Neuronal stem cell (in vitro differentiated cells): ENCODE measurements at regions not wholly inside any gene's neighbourhood (a gene's known extent, or its start where the extent isn't known, plus 50 kb on each side); places are given as distances from the start of the nearest gene placed in this dataset.

Source experiments
- DNase-seq: peaks from one replicate; pipeline ENCODE4 v3.0.0-alpha.2; 2013; ENCODE audit warnings: low spot score
- H2AFZ ChIP-seq: one replicate; pipeline ENCODE4 v1.6.1; 2013; ENCODE audit warnings: mild to moderate bottlenecking, low read length, inconsistent platforms
- H2AK5ac ChIP-seq: 2 replicates; pipeline ENCODE4 v1.6.1; 2013; ENCODE audit warnings: low read depth, mild to moderate bottlenecking, inconsistent platforms, low read length, moderate library complexity, mixed read lengths
- H2BK120ac ChIP-seq: 2 replicates; pipeline ENCODE4 v1.6.1; 2013; ENCODE audit warnings: low read depth, mild to moderate bottlenecking, inconsistent platforms, low read length, moderate library complexity, mixed read lengths
- H2BK12ac ChIP-seq: one replicate; pipeline ENCODE4 v1.6.1; 2013; ENCODE audit warnings: low read length, inconsistent platforms
- H2BK15ac ChIP-seq: 2 replicates; pipeline ENCODE4 v1.6.1; 2013; ENCODE audit warnings: mild to moderate bottlenecking, low read length, inconsistent platforms, mixed read lengths
- H2BK5ac ChIP-seq: one replicate; pipeline ENCODE4 v1.6.1; 2013; ENCODE audit warnings: inconsistent platforms, mild to moderate bottlenecking, low read length, moderate library complexity
- H3K14ac ChIP-seq: one replicate; pipeline ENCODE4 v1.6.1; 2013; ENCODE audit warnings: low read length, inconsistent platforms
- H3K18ac ChIP-seq: 2 replicates; pipeline ENCODE4 v1.6.1; 2013; ENCODE audit warnings: low read length, inconsistent platforms
- H3K23ac ChIP-seq: 2 replicates; pipeline ENCODE4 v1.6.1; 2013; ENCODE audit warnings: low read depth, mild to moderate bottlenecking, mixed read lengths, low read length, inconsistent platforms; ENCODE audit not compliant: poor library complexity
- H3K27ac ChIP-seq: replicated peaks from 3 replicates; pipeline ENCODE4 v1.5.1; 2013; ENCODE audit warnings: low read length, inconsistent platforms
- H3K27me3 ChIP-seq, 3 experiments: 2 replicates each; pipeline ENCODE4 v1.6.1; 2013; ENCODE audit warnings: low read length in 3 of 3, mild to moderate bottlenecking in 2 of 3, inconsistent platforms in 1 of 3, low read depth in 1 of 3, mixed read lengths in 1 of 3, moderate library complexity in 1 of 3; ENCODE audit not compliant: control insufficient read depth in 3 of 3, insufficient read depth in 3 of 3
- H3K36me3 ChIP-seq, 2 donors: replicated peaks in 1 of 2; 2 replicates each; pipeline ENCODE4 v1.6.1; 2013; ENCODE audit warnings: low read length in 2 of 2; ENCODE audit not compliant: control insufficient read depth in 2 of 2, insufficient read depth in 2 of 2
- H3K4ac ChIP-seq: 2 replicates; pipeline ENCODE4 v1.6.1; 2013; ENCODE audit warnings: inconsistent platforms, mild to moderate bottlenecking, low read length, moderate library complexity
- H3K4me1 ChIP-seq, 2 donors: 1 replicate in 1 of 2; 2 replicates in 1 of 2; pipeline ENCODE4 v1.6.1; 2013; ENCODE audit warnings: low read length in 2 of 2, low read depth in 1 of 2; ENCODE audit not compliant: control insufficient read depth in 2 of 2, insufficient read depth in 1 of 2
- H3K4me2 ChIP-seq: one replicate; pipeline ENCODE4 v1.6.1; 2013; ENCODE audit warnings: mild to moderate bottlenecking, low read length, inconsistent platforms; ENCODE audit not compliant: insufficient read depth, poor library complexity, severe bottlenecking
- H3K4me3 ChIP-seq, 2 donors: 2 replicates each; pipeline ENCODE4 v1.5.1; 2013; ENCODE audit warnings: low read length in 2 of 2, mild to moderate bottlenecking in 2 of 2, inconsistent platforms in 1 of 2, moderate library complexity in 1 of 2
- H3K79me1 ChIP-seq: one replicate; pipeline ENCODE4 v1.6.1; 2013; ENCODE audit warnings: low read depth, mild to moderate bottlenecking, inconsistent platforms, low read length, moderate library complexity
- H3K9ac ChIP-seq: one replicate; pipeline ENCODE4 v1.6.1; 2013; ENCODE audit warnings: mild to moderate bottlenecking, low read depth, low read length, inconsistent platforms; ENCODE audit not compliant: poor library complexity
- H3K9me3 ChIP-seq, 2 donors: replicated peaks in 1 of 2; 2 replicates each; pipeline versions ENCODE3 to v1.6.1; 2013; ENCODE audit warnings: low read length in 2 of 2, mild to moderate bottlenecking in 2 of 2, inconsistent platforms in 1 of 2, low read depth in 1 of 2, mixed read lengths in 1 of 2, moderate library complexity in 1 of 2; ENCODE audit not compliant: control insufficient read depth in 2 of 2, insufficient read depth in 1 of 2
- H4K8ac ChIP-seq: one replicate; pipeline ENCODE4 v1.6.1; 2013; ENCODE audit warnings: low read depth, mild to moderate bottlenecking, inconsistent platforms, low read length, moderate library complexity
- H4K91ac ChIP-seq: one replicate; pipeline ENCODE4 v1.6.1; 2013; ENCODE audit warnings: low read length, low read depth, mild to moderate bottlenecking, inconsistent platforms; ENCODE audit not compliant: poor library complexity
- WGBS, 2 donors: extraction: QIAGEN DNeasy Blood & Tissue Kit; methylation state at CpG; one replicate each; pipeline ENCODE4 v1.1.7; 2013; ENCODE audit warnings: missing lambda C conversion rate in 2 of 2, mixed read lengths in 1 of 2; ENCODE audit not compliant: insufficient read length in 2 of 2, insufficient replicate concordance in 1 of 2; ENCODE audit errors: extremely low coverage in 2 of 2; 5-methylcytosine and 5-hydroxymethylcytosine counted together

GRCh38 chr5:166992874-166993722 lies 1298.3 kb upstream of the WWC1 start:
- DNase-seq = no peak
- H3K9me3 ChIP-seq = no peaks in the 10 kb centered on the region
- H3K14ac ChIP-seq = no peak overlapping the region
- H3K79me1 ChIP-seq = no peaks in the 10 kb centered on the region
- H3K4me2 ChIP-seq = no peak overlapping the region
- H4K91ac ChIP-seq = no peak overlapping the region
- no peak overlapping the region for H2AK5ac ChIP-seq
- no peak overlapping the region for H3K23ac ChIP-seq
- H2BK12ac ChIP-seq = no peak overlapping the region
- no peak overlapping the region for H2BK15ac ChIP-seq
- H3K9ac ChIP-seq = no peak overlapping the region
- H3K4me3 ChIP-seq = no peak overlapping the region
- H3K27me3 ChIP-seq = no peaks in the 10 kb centered on the region
- WGBS, 2 donors = no CpG with 5 or more reads among the region's 11 CpGs
- H2AFZ ChIP-seq = no peak overlapping the region
- H3K18ac ChIP-seq = no peak overlapping the region
- no peak overlapping the region for H4K8ac ChIP-seq
- no peak overlapping the region for H3K4ac ChIP-seq
- peaks cover 4% of the 10 kb centered on the region in 2 donors for H3K4me1 ChIP-seq
- no peak overlapping the region for H2BK120ac ChIP-seq
- H3K27ac ChIP-seq = no peak overlapping the region
- no peaks in the 10 kb centered on the region for H3K36me3 ChIP-seq
- no peak overlapping the region for H2BK5ac ChIP-seq

- H2BK15ac ChIP-seq = no peak overlapping the region
- no peak overlapping the region for H3K4ac ChIP-seq
- no peaks in the 10 kb centered on the region for H3K79me1 ChIP-seq
- no peak overlapping the region for H4K91ac ChIP-seq
- no peak overlapping the region for H3K27ac ChIP-seq
- H3K36me3 ChIP-seq = no peaks in the 10 kb centered on the region
- no peak overlapping the region for H2BK12ac ChIP-seq
- H3K9me3 ChIP-seq = no peaks in the 10 kb centered on the region
- no peak overlapping the region for H3K18ac ChIP-seq
- H3K14ac ChIP-seq = no peak overlapping the region
- no peaks in the 10 kb centered on the region for H3K27me3 ChIP-seq
- H3K4me1 ChIP-seq = peaks cover 4% of the 10 kb centered on the region in 2 donors
- no peak overlapping the region for H2BK120ac ChIP-seq
- H4K8ac ChIP-seq = no peak overlapping the region
- WGBS, 2 donors = no CpG with 5 or more reads among the region's 3 CpGs
- no peak overlapping the region for H2AFZ ChIP-seq
- no peak overlapping the region for H3K4me3 ChIP-seq
- H2BK5ac ChIP-seq = no peak overlapping the region
- no peak overlapping the region for H3K9ac ChIP-seq
- H2AK5ac ChIP-seq = no peak overlapping the region
- no peak for DNase-seq
- no peak overlapping the region for H3K4me2 ChIP-seq
- H3K23ac ChIP-seq = no peak overlapping the region
These were observed 1297.2 kb upstream of the WWC1 start for GRCh38 chr5:166994226-166994625.

GRCh38 chr5:167001246-167001645 lies 1290.2 kb upstream of the WWC1 start:
- no peak overlapping the region for H2BK5ac ChIP-seq
- no peak overlapping the region for H3K9ac ChIP-seq
- H2AFZ ChIP-seq = no peak overlapping the region
- H2AK5ac ChIP-seq = no peak overlapping the region
- H3K36me3 ChIP-seq = no peaks in the 10 kb centered on the region
- H3K9me3 ChIP-seq = no peaks in the 10 kb centered on the region
- no peak overlapping the region for H3K23ac ChIP-seq
- H3K14ac ChIP-seq = no peak overlapping the region
- peaks cover 0 to 4% of the 10 kb centered on the region in 2 donors for H3K4me1 ChIP-seq
- no peak overlapping the region for H3K27ac ChIP-seq
- no peak overlapping the region for H4K91ac ChIP-seq
- H2BK120ac ChIP-seq = no peak overlapping the region
- no peaks in the 10 kb centered on the region for H3K79me1 ChIP-seq
- no peak overlapping the region for H2BK12ac ChIP-seq
- DNase-seq = no peak
- H3K4me2 ChIP-seq = no peak overlapping the region
- H3K27me3 ChIP-seq = no peaks in the 10 kb centered on the region
- no peak overlapping the region for H4K8ac ChIP-seq
- WGBS, 2 donors = no CpG with 5 or more reads among the region's 3 CpGs
- no peak overlapping the region for H3K18ac ChIP-seq
- H3K4ac ChIP-seq = no peak overlapping the region
- H3K4me3 ChIP-seq = no peak overlapping the region
- no peak overlapping the region for H2BK15ac ChIP-seq

GRCh38 chr5:167008705-167009104 lies 1282.7 kb upstream of the WWC1 start:
- H3K18ac ChIP-seq = no peak overlapping the region
- H4K8ac ChIP-seq = no peak overlapping the region
- no peak overlapping the region for H3K14ac ChIP-seq
- H3K4me1 ChIP-seq = peaks cover 0 to 4% of the 10 kb centered on the region in 2 donors
- no peak overlapping the region for H3K4me2 ChIP-seq
- H3K9me3 ChIP-seq = no peaks in the 10 kb centered on the region
- no peak overlapping the region for H2BK120ac ChIP-seq
- no peak overlapping the region for H3K23ac ChIP-seq
- no peak overlapping the region for H3K4me3 ChIP-seq
- H3K27ac ChIP-seq = no peak overlapping the region
- no peak overlapping the region for H4K91ac ChIP-seq
- no peak overlapping the region for H3K9ac ChIP-seq
- H3K4ac ChIP-seq = no peak overlapping the region
- no peaks in the 10 kb centered on the region for H3K36me3 ChIP-seq
- WGBS, 2 donors = no CpG with 5 or more reads among the region's 10 CpGs
- no peaks in the 10 kb centered on the region for H3K79me1 ChIP-seq
- no peaks in the 10 kb centered on the region for H3K27me3 ChIP-seq
- H2BK12ac ChIP-seq = no peak overlapping the region
- no peak overlapping the region for H2BK5ac ChIP-seq
- DNase-seq = no peak
- H2BK15ac ChIP-seq = no peak overlapping the region
- H2AK5ac ChIP-seq = no peak overlapping the region
- no peak overlapping the region for H2AFZ ChIP-seq
